GM19455 (cell line): ENCODE measurements at regions not wholly inside any gene's neighbourhood (a gene's known extent, or its start where the extent isn't known, plus 50 kb on each side); places are given as distances from the start of the nearest gene placed in this dataset.

Experiments
- ATAC-seq: cut with Tn5 transposase; IDR thresholded peaks from one replicate; pipeline ENCODE4 v1.9.1; 2021; ENCODE audit not compliant: unreplicated experiment

DNA sequence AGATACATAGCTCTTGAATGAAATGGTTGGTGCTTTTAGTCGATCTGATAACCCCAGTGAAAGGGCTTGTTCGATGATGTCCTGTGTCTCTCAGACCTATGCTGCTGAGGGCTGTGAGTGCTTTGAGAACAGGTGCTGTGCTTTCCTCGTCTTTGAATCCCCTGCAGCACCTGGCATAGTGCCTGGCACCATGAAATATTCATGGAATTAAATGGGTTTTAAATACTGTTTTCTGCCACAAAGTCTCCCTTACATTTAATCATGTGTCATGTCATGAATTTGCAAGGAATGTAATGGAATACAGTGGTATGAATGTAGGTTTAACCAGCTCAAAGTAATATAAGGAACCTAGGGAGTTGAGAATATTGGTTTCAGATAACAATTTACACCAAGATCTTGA, 220.5 kb upstream of the PRICKLE1 start:
- no peak for ATAC-seq

DNA sequence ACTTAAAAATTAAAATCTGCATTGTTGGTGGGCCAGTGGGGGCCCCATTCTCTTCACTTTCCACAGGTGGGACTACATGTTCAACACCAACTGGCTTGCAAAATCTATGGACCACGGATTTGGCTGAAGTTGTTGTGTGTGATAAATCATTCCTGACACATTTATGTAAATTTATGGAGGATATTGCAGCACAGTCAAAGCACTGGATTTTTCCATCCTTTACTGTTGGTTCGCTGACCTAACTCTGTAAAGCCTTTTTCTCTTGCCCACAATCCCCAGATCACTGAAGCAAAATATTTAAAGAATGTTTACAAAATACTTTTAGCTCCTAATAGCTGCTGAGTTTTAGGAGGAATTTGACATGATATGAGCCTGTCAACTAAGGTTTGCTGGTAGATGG, 219.7 kb upstream of the PRICKLE1 start:
- no peak for ATAC-seq

DNA sequence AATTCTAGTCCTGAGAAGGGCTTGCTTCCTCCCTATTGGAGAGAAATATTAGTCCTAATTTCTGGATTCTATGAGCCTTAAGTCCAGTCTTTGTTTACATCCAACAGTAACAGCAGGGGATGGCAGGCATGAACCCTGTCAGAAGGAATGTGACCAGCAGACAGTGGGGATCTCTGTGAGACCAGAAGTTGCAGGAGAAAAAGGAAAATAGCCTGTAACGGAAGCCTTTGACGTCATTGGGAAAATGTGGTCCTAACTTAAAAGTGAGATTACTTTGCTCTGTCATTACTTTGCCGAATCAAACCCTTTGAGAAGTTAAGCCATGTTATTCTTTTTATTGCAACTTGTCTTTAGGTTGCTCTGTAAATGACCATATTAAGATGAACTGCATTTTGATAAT, 218.2 kb upstream of the PRICKLE1 start:
- ATAC-seq: no peak

DNA sequence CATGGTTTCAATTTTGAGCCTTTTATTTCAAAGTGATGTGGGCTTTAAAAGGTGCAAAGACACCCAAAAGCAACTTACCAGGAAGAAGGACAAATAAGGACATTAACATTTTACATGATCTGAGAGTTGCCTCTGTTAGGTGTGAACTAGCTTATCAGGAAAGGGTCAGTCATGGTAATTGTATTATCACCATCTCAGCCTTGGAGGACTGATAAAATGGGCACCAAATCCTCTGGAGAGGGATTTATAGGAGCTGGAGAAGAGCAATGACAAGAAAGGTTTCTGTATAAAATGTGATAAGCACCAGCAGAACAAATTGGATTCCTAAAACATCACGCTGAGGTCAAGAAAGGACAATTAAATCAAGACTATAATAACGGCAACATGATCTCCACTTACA, 217.7 kb upstream of the PRICKLE1 start:
- ATAC-seq: no peak

- no peak for ATAC-seq
Observed at GRCh38 chr12:42804928-42805327, 215.4 kb upstream of the PRICKLE1 start.

- ATAC-seq: no peak
Observed at GRCh38 chr12:42802785-42803189, 213.2 kb upstream of the PRICKLE1 start.

DNA sequence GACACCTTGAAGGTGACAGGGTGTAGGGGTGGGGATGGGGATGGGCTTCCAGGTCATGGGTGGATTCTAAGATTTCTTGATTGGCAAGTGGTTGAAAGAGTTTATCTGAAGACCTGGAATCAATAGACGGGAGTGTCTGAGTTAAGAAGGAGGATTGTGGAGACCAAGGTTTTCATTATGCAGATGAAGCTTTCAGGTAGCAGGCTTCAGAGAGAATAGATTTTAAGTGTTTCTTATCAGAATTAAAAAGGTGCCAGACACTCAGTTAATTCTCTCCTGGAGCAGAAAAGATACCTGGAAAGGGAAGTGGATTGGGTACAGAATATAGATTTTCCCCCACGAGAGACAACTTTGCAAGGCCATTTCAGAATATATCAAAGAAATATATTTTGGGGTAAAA, 211.7 kb upstream of the PRICKLE1 start:
- ATAC-seq: no peak

- ATAC-seq: no peak
Observed at GRCh38 chr12:42799966-42800365, 210.4 kb upstream of the PRICKLE1 start.

DNA sequence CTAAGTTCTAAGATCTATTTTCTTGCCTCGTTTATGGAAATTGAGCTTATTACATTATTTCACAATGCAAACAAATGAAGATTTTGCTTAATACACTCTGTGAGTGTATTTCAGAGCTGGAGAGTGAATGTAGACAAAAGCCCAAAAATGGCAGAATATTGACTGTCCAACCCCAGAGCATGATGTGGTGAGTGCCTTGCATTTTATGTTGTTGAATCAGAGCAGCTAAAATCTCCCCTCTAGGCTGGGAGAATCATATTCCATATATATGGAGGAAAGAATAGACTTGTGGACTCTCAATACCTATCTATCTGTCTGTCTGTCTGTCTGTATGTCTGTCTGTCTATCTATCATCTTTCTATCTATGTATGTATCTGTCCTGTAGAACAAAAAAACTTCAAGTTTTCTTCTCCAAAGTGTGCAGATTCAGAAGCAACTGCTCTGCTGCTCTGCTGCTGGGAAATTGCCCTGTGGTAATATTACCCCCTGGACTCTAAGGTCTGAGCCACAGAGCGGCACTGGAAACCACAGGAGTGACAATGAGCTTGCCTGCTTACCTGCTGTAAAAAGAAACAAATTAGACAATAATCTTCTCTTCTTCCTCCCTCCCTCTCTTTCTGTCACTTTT, 209.4 kb upstream of the PRICKLE1 start:
- ATAC-seq: no peak

GRCh38 chr12:42794806-42795205, 205.3 kb upstream of the PRICKLE1 start:
- ATAC-seq: no peak

- no peak for ATAC-seq
Observed at GRCh38 chr12:42793166-42793565, 203.6 kb upstream of the PRICKLE1 start.

DNA sequence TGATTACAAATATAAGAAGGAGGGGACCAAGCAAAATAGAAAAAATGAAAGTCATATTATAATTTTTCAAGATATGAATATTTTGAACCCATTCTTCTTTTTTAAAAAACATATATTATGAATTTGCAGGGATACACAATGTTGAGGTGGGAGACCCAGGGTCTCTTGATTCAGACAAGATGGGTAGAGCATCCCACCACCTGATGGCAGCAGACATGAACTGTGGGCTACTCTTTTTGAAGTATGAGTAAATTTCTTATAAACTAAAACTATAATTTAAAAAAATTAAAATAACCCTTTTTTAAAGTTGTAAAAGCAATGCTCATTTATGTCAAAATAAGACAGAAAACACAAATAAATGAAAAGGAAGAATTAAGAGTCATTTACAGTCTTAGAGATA, 202.7 kb upstream of the PRICKLE1 start:
- no peak for ATAC-seq

- no peak for ATAC-seq
Observed at GRCh38 chr12:42791399-42791798, 201.9 kb upstream of the PRICKLE1 start.

DNA sequence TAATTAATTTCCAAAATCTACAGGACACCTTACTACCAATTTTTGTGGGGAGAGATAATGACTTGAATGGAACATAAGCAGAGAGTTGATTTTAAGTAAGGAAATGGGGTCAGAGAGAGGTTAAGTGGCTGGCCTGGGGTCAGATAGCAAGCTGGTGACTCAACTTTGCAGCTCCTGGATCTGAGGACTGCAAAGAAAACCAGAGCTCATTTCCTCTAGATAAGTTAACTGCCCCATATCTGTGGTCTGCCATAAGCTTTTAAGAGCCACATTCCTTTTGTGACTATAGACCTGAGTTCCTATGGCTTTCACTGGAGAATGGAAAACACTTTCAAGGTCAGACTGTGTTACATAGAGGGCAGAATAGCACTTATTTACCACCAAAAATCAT, 201.2 kb upstream of the PRICKLE1 start:
- no peak for ATAC-seq

DNA sequence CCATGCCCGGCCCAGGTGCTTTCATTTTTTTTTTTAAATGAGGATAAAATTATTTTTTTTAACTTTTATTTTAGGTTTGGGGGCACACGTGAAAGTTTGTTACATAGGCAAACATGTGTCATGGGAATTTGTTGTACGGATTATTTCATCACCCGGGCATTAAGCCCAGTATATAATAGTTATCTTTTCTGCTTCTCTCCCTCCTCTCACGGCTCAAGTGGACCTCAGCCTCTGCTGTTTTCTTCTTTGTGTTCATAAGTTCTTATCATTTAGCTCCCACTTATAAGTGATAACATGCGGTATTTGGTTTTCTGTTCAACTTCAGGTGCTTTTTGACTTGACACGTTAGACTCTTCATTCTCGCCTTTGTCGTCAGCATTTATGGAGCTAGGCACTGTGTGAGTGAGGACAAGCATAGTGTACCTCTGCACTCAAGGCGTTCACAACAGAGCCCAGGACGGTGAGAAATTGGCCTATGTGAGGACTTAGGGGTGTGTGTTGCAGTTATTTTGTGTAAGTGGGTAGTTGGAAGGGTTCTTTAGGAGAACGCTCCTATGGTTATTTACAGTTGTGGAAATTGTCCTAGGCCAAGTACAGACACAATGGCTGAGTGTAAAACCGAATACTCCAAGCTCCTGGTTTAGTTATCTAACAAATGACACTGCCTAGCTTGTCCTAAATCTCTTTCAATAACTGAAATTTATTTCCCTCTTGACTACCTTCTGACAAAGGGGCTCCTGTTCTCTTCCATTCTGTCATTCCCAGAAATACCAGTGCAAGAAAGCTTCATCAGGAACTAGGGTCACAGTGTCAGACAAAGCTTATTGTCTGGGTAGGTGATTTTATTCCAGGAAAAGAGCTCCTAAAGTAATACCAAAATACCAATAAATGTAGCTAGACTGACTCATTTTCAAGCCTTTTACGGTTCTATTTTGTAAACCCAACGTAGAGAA, 200.5 kb upstream of the PRICKLE1 start:
- no peak for ATAC-seq

DNA sequence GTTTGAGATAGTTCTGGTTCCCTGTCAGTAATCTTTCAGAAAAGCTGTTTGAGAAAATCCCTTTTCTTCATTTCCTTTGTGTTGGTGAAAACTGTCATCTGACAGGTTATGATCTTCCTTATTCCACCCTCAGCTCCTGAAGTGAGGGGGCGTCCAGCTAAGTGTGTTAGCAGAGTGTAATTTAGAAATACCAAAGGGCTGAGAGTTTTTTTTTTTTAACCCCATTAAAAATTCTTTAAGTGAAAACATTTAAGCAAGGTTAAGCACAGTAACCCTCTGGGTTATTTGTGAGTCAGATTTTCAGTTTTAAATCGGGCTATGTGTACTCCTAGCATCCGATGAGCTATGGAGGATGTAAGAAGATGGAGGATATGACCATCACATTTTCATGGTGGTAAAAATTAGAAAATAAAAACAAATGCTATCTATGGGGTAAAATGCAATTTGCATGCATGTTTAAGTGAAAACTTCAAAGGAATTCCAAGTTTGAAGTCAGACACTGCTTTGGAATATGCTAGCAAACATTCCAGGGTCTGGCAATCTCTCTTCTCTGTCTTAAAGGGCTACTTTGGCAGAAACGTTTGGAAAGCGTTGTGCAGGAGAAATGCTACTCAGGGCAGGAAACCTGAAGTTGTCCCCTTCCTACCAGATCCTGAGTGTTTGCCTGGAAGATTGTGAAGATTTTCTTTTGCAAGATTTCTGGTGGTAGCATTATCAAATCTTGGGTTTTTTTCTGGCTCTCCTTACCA, 197.0 kb upstream of the PRICKLE1 start:
- ATAC-seq: no peak

DNA sequence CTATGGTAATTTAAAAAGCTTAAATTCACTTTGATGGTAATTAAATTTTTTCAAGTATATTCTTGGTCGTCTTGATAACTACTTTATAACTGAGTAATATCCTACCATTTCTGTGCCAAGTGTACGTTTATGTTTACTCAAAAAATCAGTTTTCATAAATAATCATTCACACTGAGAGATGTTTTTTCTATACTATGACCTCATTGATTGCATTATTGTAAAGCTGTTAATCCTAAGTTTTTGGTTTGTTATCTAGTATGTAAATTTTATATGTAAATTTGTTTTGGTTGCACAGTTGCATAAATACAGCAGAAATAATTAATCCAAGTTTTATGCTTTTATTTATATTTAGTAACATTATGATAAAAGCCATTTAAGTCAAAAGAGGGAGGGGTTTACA, 196.4 kb upstream of the PRICKLE1 start:
- no peak for ATAC-seq

DNA sequence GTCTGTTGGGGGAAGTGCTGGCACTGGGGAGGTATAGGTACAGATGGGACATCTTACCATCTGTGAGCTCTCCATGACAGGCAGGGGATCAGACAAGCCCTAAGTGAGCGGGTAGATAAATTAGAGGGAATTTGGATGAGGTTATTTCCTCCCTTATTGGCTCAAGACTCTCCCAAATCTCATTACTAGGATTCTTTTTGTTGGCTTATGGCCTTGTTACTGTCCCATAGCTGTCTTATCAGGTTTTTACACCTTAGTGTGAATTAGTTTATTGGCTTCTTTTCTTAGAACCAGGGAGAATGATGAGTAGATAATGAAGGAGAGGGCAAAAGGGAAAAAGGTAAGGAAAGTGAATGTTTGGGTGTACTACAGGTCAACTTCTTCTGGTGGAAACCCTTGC, 191.1 kb upstream of the PRICKLE1 start:
- no peak for ATAC-seq

GRCh38 chr12:42779186-42779859, 189.8 kb upstream of the PRICKLE1 start:
- ATAC-seq: no peak

DNA sequence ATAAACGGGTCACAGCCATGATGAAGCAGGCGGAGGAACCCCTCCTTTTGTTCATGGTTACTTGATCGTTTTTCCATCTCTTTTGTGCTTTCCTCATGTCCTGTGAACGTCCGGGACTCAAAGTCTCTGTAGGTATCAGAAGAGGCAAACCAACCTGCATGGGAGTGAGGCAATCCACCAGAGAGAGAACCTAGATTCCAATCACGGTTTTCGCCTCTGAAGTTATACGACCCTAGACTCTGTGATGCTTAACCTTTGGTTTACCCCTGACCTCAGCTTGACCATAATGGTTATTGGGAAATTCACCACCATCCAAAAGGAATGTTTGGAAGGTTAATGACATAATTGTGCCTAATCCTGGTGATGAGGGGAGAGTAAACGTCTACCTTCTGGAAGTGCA, 186.8 kb upstream of the PRICKLE1 start:
- ATAC-seq: no peak

DNA sequence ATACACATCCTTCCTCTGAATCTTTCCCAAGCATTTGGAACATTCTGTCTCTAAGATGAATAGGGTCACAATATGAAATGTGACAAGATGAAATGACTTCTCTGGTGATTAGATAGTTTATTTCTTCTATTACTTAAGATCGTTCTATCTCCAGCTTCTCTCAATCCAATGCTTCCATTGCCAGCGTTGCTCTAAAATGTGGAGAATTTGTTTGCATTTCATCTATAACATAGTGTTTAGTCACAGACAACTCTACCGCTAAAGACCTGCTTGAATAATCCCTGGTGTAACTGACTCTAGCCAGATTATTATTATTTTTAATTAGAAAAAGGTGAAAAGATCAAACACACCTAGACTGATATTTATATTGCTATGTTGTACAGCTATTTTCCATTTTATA, 184.7 kb upstream of the PRICKLE1 start:
- ATAC-seq: no peak
